H9 (cell line): ENCODE measurements at regions not wholly inside any gene's neighbourhood (a gene's known extent, or its start where the extent isn't known, plus 50 kb on each side); places are given as distances from the start of the nearest gene placed in this dataset.

ENCODE experiments used
- DNase-seq: peaks from one replicate; pipeline ENCODE4 v3.0.0-alpha.2; 2017
- H2AFZ ChIP-seq: one replicate; pipeline ENCODE4 v1.6.1; 2013; ENCODE audit warnings: mild to moderate bottlenecking, low read length, control low read depth, moderate library complexity
- H2AK5ac ChIP-seq: 2 replicates; pipeline ENCODE4 v1.6.1; 2013; ENCODE audit warnings: low read length, control low read depth, mixed read lengths; ENCODE audit not compliant: insufficient read length
- H2BK120ac ChIP-seq: one replicate; pipeline ENCODE4 v1.6.1; 2013; ENCODE audit warnings: low read depth, mild to moderate bottlenecking, low read length, control low read depth, inconsistent platforms; ENCODE audit not compliant: poor library complexity, severe bottlenecking
- H2BK12ac ChIP-seq: 2 replicates; pipeline ENCODE4 v1.6.1; 2013; ENCODE audit warnings: low read length, control low read depth, mixed read lengths, low read depth; ENCODE audit not compliant: insufficient read length
- H2BK15ac ChIP-seq: 2 replicates; pipeline ENCODE4 v1.6.1; 2013; ENCODE audit warnings: low read depth, low read length, control low read depth
- H2BK20ac ChIP-seq: one replicate; pipeline ENCODE4 v1.6.1; 2013; ENCODE audit warnings: low read depth, mild to moderate bottlenecking, low read length, control low read depth, inconsistent platforms; ENCODE audit not compliant: poor library complexity, severe bottlenecking
- H2BK5ac ChIP-seq: 2 replicates; pipeline ENCODE4 v1.6.1; 2013; ENCODE audit warnings: low read length, control low read depth, mixed read lengths; ENCODE audit not compliant: insufficient read length
- H3K14ac ChIP-seq: 2 replicates; pipeline ENCODE4 v1.6.1; 2013; ENCODE audit warnings: low read length, control low read depth; ENCODE audit not compliant: insufficient read depth
- H3K18ac ChIP-seq: 2 replicates; pipeline ENCODE4 v1.6.1; 2013; ENCODE audit warnings: low read depth, mild to moderate bottlenecking, mixed read lengths, low read length, control low read depth; ENCODE audit not compliant: insufficient read length
- H3K23ac ChIP-seq: 2 replicates; pipeline ENCODE4 v1.6.1; 2013; ENCODE audit warnings: low read length, control low read depth, mixed read lengths, low read depth; ENCODE audit not compliant: insufficient read length
- H3K23me2 ChIP-seq: 2 replicates; pipeline ENCODE4 v1.6.1; 2013; ENCODE audit warnings: low read depth, mild to moderate bottlenecking, mixed read lengths, low read length, control low read depth; ENCODE audit not compliant: insufficient read length, poor library complexity, severe bottlenecking
- H3K27ac ChIP-seq: 2 replicates; pipeline ENCODE4 v1.5.1; 2013; ENCODE audit warnings: low read length, control low read depth, mixed read lengths, low read depth; ENCODE audit not compliant: insufficient read length
- H3K27me3 ChIP-seq: 2 replicates; pipeline ENCODE4 v1.6.1; 2013; ENCODE audit warnings: low read length, control low read depth, inconsistent platforms; ENCODE audit not compliant: insufficient read depth
- H3K4ac ChIP-seq: 2 replicates; pipeline ENCODE4 v1.6.1; 2013; ENCODE audit warnings: low read depth, mild to moderate bottlenecking, control low read depth, inconsistent platforms, low read length, moderate library complexity
- H3K4me1 ChIP-seq: 2 replicates; pipeline ENCODE4 v1.6.1; 2013; ENCODE audit warnings: low read length, control low read depth, inconsistent platforms; ENCODE audit not compliant: insufficient read depth
- H3K4me2 ChIP-seq: 2 replicates; pipeline ENCODE4 v1.6.1; 2013; ENCODE audit warnings: low read length, control low read depth, mixed read lengths; ENCODE audit not compliant: insufficient read length, insufficient read depth
- H3K56ac ChIP-seq: 2 replicates; pipeline ENCODE4 v1.6.1; 2013; ENCODE audit warnings: low read depth, mild to moderate bottlenecking, mixed read lengths, low read length, control low read depth; ENCODE audit not compliant: insufficient read length
- H3K79me1 ChIP-seq: 2 replicates; pipeline ENCODE4 v1.6.1; 2013; ENCODE audit warnings: low read depth, mild to moderate bottlenecking, moderate library complexity, low read length, control low read depth, inconsistent platforms; ENCODE audit not compliant: insufficient read depth, poor library complexity, severe bottlenecking
- H3K79me2 ChIP-seq: 2 replicates; pipeline ENCODE4 v1.6.1; 2013; ENCODE audit warnings: low read length, control low read depth, inconsistent platforms; ENCODE audit not compliant: insufficient read depth
- H3K9ac ChIP-seq: 2 replicates; pipeline ENCODE4 v1.6.1; 2013; ENCODE audit warnings: low read length, control low read depth, mixed read lengths; ENCODE audit not compliant: insufficient read length; ENCODE audit errors: extremely low read depth
- H3K9me3 ChIP-seq: one replicate; pipeline ENCODE4 v1.6.1; 2013; ENCODE audit warnings: low read depth, low read length, inconsistent platforms; ENCODE audit not compliant: control insufficient read depth
- H3T11ph ChIP-seq: one replicate; pipeline ENCODE4 v1.6.1; 2013; ENCODE audit warnings: mild to moderate bottlenecking, low read length, control low read depth, inconsistent platforms
- H4K20me1 ChIP-seq: one replicate; pipeline ENCODE4 v1.6.1; 2013; ENCODE audit not compliant: control insufficient read depth, insufficient read length, insufficient read depth
- H4K5ac ChIP-seq: 2 replicates; pipeline ENCODE4 v1.6.1; 2013; ENCODE audit warnings: low read depth, mild to moderate bottlenecking, mixed read lengths, low read length, control low read depth; ENCODE audit not compliant: insufficient read length
- H4K8ac ChIP-seq: replicated peaks from 2 replicates; pipeline ENCODE4 v1.6.1; 2013; ENCODE audit warnings: low read length, control low read depth, mixed read lengths, low read depth; ENCODE audit not compliant: insufficient read length
- H4K91ac ChIP-seq: 2 replicates; pipeline ENCODE4 v1.6.1; 2013; ENCODE audit warnings: low read depth, mild to moderate bottlenecking, moderate library complexity, mixed read lengths, low read length, control low read depth; ENCODE audit not compliant: insufficient read length
- H3K27ac Mint-ChIP-seq, 3 experiments: 2 replicates in 2 of 3; 3 replicates in 1 of 3; pipeline ENCODE4 v1.8.0; 2020 to 2021; ENCODE audit warnings: mixed read lengths in 3 of 3, mild to moderate bottlenecking in 1 of 3, moderate library complexity in 1 of 3
- H3K27me3 Mint-ChIP-seq: 2 replicates; pipeline ENCODE4 v1.8.0; 2021; ENCODE audit warnings: low read depth, mild to moderate bottlenecking, moderate library complexity, mixed read lengths
- H3K36me3 Mint-ChIP-seq, 3 experiments: 2 replicates in 2 of 3; 3 replicates in 1 of 3; pipeline ENCODE4 v1.8.0; 2020 to 2021; ENCODE audit warnings: low read depth in 3 of 3, mixed read lengths in 3 of 3; ENCODE audit not compliant: insufficient read depth in 1 of 3
- H3K4me1 Mint-ChIP-seq, 2 experiments: 2 replicates each; pipeline ENCODE4 v1.8.0; 2020; ENCODE audit warnings: mixed read lengths in 2 of 2
- H3K4me3 Mint-ChIP-seq, 2 experiments: 2 replicates in 1 of 2; 3 replicates in 1 of 2; pipeline ENCODE4 v1.8.0; 2020 to 2021; ENCODE audit warnings: mild to moderate bottlenecking in 2 of 2, mixed read lengths in 2 of 2, moderate library complexity in 1 of 2
- H3K9me3 Mint-ChIP-seq, 2 experiments: 2 replicates in 1 of 2; 3 replicates in 1 of 2; pipeline ENCODE4 v1.8.0; 2020; ENCODE audit warnings: mild to moderate bottlenecking in 2 of 2, mixed read lengths in 2 of 2, moderate library complexity in 1 of 2
- WGBS: extraction: QIAGEN DNeasy Blood & Tissue Kit; methylation state at CpG from one replicate; pipeline ENCODE4 v1.1.7; 2013; ENCODE audit warnings: missing lambda C conversion rate, low lambda C conversion rate, mixed read lengths; ENCODE audit not compliant: insufficient read length; ENCODE audit errors: extremely low coverage; 5-methylcytosine and 5-hydroxymethylcytosine counted together
- TF ChIP-seq, protein P1 (sequence below): fragments of 200-600 bp; sonication (generic); conservative IDR thresholded peaks from 3 replicates; pipeline ENCODE4 v1.8.0; 2021; ENCODE audit warnings: antibody characterized with exemption, mild to moderate bottlenecking

DNA sequence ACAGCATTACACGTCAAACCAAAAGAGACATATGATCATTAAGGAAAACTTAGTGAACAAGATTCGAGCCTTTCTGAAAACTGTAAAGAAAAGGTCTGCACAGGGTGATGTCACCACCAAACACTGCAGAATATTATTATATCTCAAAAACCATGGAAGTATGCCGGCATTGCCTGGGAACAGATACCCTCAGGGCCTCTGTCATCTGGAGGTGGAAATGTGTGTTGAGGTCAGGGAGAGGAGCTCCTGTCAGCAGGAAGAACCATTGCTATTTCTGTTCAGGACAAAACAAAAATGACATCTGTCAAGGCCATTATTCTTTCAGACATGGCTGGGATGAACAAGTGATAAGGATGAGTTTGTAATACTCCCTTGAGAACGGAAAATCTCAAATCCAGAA is 365.9 kb upstream of the TRIB2 start:
- TF ChIP-seq, protein P1, sequence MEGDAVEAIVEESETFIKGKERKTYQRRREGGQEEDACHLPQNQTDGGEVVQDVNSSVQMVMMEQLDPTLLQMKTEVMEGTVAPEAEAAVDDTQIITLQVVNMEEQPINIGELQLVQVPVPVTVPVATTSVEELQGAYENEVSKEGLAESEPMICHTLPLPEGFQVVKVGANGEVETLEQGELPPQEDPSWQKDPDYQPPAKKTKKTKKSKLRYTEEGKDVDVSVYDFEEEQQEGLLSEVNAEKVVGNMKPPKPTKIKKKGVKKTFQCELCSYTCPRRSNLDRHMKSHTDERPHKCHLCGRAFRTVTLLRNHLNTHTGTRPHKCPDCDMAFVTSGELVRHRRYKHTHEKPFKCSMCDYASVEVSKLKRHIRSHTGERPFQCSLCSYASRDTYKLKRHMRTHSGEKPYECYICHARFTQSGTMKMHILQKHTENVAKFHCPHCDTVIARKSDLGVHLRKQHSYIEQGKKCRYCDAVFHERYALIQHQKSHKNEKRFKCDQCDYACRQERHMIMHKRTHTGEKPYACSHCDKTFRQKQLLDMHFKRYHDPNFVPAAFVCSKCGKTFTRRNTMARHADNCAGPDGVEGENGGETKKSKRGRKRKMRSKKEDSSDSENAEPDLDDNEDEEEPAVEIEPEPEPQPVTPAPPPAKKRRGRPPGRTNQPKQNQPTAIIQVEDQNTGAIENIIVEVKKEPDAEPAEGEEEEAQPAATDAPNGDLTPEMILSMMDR: no peak
- no peak overlapping the region for H3K27ac Mint-ChIP-seq
- no peaks in the 10 kb centered on the region for H3K27me3 ChIP-seq
- no peaks in the 10 kb centered on the region for H3K9me3 ChIP-seq
- no peak overlapping the region for H3K14ac ChIP-seq
- no peaks in the 10 kb centered on the region for H3K79me1 ChIP-seq
- H4K91ac ChIP-seq: no peak overlapping the region
- no peak overlapping the region for H2BK12ac ChIP-seq
- H2BK5ac ChIP-seq: no peak overlapping the region
- no peak overlapping the region for H3K56ac ChIP-seq
- no peaks in the 10 kb centered on the region for H3K4me1 Mint-ChIP-seq
- H3K27me3 Mint-ChIP-seq: peaks cover 2% of the 10 kb centered on the region; the same call in 1 of the 2 replicates
- DNase-seq: no peak
- H4K8ac ChIP-seq: no peak overlapping the region
- no peak overlapping the region for H3K27ac ChIP-seq
- H3K9ac ChIP-seq: no peak overlapping the region
- no peak overlapping the region for H2BK20ac ChIP-seq
- no peak overlapping the region for H2AK5ac ChIP-seq
- H3K4me1 ChIP-seq: no peaks in the 10 kb centered on the region
- WGBS: no CpG with 5 or more reads among the region's 4 CpGs
- H3K79me2 ChIP-seq: no peaks in the 10 kb centered on the region
- no peak overlapping the region for H3K23ac ChIP-seq
- no peak overlapping the region for H4K5ac ChIP-seq
- no peak overlapping the region for H2BK15ac ChIP-seq
- no peaks in the 10 kb centered on the region; a peak in 1 of 7 replicates for H3K36me3 Mint-ChIP-seq
- no peak overlapping the region for H2BK120ac ChIP-seq
- no peak overlapping the region for H3K4me3 Mint-ChIP-seq
- no peak overlapping the region for H3K4ac ChIP-seq
- H3K23me2 ChIP-seq: no peaks in the 10 kb centered on the region
- H3T11ph ChIP-seq: no peak overlapping the region
- H3K18ac ChIP-seq: no peak overlapping the region
- H4K20me1 ChIP-seq: no peaks in the 10 kb centered on the region
- H3K4me2 ChIP-seq: no peak overlapping the region
- no peak overlapping the region for H2AFZ ChIP-seq
- H3K9me3 Mint-ChIP-seq: no peaks in the 10 kb centered on the region
